Peyer's patch (tissue), 4 donors: ENCODE measurements at regions not wholly inside any gene's neighbourhood (a gene's known extent, or its start where the extent isn't known, plus 50 kb on each side); places are given as distances from the start of the nearest gene placed in this dataset.

Experiments
- DNase-seq, 3 donors: peaks; one replicate each; pipeline ENCODE4 v3.0.0-alpha.2; 2017 to 2019
- H3K27ac ChIP-seq, 4 donors: fragments of 200-600 bp; sonication (generic); one replicate each; pipeline ENCODE4 v1.5.1; 2016 to 2019
- H3K27me3 ChIP-seq, 2 donors: fragments of 200-600 bp; sonication (generic); one replicate each; pipeline ENCODE4 v1.5.1; 2019
- H3K36me3 ChIP-seq, 3 donors: fragments of 200-600 bp; sonication (generic); one replicate each; pipeline ENCODE4 v1.5.1; 2016 to 2019
- H3K4me1 ChIP-seq, 4 donors: fragments of 200-600 bp; sonication (generic); one replicate each; pipeline ENCODE4 v1.5.1; 2016 to 2019
- H3K4me3 ChIP-seq, 4 donors: fragments of 200-600 bp; sonication (generic); 1 replicate in 3 of 4; 2 replicates in 1 of 4; pipeline ENCODE4 v1.5.1; 2016 to 2019; ENCODE audit warnings: mild to moderate bottlenecking in 1 of 4
- H3K9me3 ChIP-seq, 4 donors: fragments of 200-600 bp; sonication (generic); one replicate each; pipeline ENCODE4 v1.5.1; 2016 to 2019; ENCODE audit warnings: mild to moderate bottlenecking in 1 of 4
- POLR2A ChIP-seq, 2 donors: fragments of 450-650 bp; IDR thresholded peaks; one replicate each; pipeline ENCODE4 v1.5.1; 2017; ENCODE audit warnings: antibody characterized with exemption in 2 of 2, mild to moderate bottlenecking in 2 of 2, moderate library complexity in 2 of 2
- TF ChIP-seq, protein P1 (sequence below), 6 experiments: fragments of 450-650 bp in 4 of 6; fragments of 200-600 bp in 2 of 6; sonication (generic) in 1 of 6; IDR thresholded peaks; one replicate each; pipeline ENCODE4 v1.5.1; 2017 to 2019; ENCODE audit warnings: antibody characterized with exemption in 6 of 6, mild to moderate bottlenecking in 3 of 6, moderate library complexity in 1 of 6

- Histone ChIP-seq H3K27ac (no peak overlapping the region), H3K36me3 (no peaks in the 10 kb centered on the region), H3K4me3 (no peak overlapping the region), H3K27me3 (no peaks in the 10 kb centered on the region), H3K9me3 (no peaks in the 10 kb centered on the region), H3K4me1 (no peaks in the 10 kb centered on the region)
- DNase-seq, result no peak
- no peak for TF ChIP-seq POLR2A (IDR thresholded peaks at IDR 0.05)
- TF ChIP-seq, protein P1, sequence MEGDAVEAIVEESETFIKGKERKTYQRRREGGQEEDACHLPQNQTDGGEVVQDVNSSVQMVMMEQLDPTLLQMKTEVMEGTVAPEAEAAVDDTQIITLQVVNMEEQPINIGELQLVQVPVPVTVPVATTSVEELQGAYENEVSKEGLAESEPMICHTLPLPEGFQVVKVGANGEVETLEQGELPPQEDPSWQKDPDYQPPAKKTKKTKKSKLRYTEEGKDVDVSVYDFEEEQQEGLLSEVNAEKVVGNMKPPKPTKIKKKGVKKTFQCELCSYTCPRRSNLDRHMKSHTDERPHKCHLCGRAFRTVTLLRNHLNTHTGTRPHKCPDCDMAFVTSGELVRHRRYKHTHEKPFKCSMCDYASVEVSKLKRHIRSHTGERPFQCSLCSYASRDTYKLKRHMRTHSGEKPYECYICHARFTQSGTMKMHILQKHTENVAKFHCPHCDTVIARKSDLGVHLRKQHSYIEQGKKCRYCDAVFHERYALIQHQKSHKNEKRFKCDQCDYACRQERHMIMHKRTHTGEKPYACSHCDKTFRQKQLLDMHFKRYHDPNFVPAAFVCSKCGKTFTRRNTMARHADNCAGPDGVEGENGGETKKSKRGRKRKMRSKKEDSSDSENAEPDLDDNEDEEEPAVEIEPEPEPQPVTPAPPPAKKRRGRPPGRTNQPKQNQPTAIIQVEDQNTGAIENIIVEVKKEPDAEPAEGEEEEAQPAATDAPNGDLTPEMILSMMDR (IDR thresholded peaks at IDR 0.05), result no peak
Measured at GRCh38 chr1:95431235-95431634, 197.2 kb downstream of the RWDD3 start.

DNA sequence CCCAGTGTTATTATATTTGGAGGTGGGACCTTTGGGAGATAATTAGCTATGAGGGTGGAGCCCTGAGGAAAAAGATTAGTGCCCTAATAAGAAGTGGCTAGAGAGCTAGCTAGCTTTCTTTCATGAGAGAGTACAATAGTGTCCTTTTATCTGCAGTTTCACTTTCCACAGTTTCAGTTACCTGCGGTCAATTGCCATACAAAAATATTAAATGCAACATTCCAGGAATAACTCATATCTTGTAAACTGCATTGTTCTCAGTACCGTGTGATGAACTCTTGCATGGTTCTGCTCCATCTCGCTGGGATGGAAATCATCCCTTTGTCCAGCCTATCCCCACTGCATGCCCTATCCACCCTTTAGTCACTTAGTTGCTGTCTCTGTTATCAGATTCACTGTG is 201.6 kb downstream of the RWDD3 start:
- Histone ChIP-seq H3K36me3 (no peaks in the 10 kb centered on the region), H3K4me3 (no peak overlapping the region), H3K4me1 (no peaks in the 10 kb centered on the region), H3K27ac (no peak overlapping the region), H3K27me3 (no peaks in the 10 kb centered on the region), H3K9me3 (no peaks in the 10 kb centered on the region)
- DNase-seq, result no peak
- no peak for TF ChIP-seq POLR2A (IDR thresholded peaks at IDR 0.05)

DNA sequence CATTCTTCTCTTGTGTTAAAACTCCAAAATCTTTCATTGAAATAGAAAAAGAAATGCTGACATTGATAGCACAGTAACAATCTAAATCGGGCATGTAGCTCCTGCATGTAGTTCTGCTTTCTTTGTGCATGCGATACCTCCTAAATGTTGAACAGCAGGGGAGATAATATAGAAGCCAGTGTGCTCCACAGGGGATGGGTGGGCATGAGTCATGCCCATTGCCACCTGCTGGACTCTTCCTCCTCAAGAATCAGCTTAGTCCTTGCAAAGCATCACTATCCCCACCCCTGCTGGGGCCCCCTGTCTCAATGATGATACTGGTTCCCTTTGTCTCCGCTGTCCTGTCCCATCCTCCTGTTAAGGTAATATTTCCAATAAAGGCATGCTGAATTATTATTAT is 203.0 kb downstream of the RWDD3 start:
- TF ChIP-seq, protein P1 (IDR thresholded peaks at IDR 0.05), result no peak
- no peak for TF ChIP-seq POLR2A (IDR thresholded peaks at IDR 0.05)
- Histone ChIP-seq H3K4me1 (no peaks in the 10 kb centered on the region), H3K4me3 (no peak overlapping the region), H3K27ac (no peak overlapping the region), H3K9me3 (no peaks in the 10 kb centered on the region), H3K36me3 (no peaks in the 10 kb centered on the region), H3K27me3 (no peaks in the 10 kb centered on the region)
- no peak for DNase-seq

DNA sequence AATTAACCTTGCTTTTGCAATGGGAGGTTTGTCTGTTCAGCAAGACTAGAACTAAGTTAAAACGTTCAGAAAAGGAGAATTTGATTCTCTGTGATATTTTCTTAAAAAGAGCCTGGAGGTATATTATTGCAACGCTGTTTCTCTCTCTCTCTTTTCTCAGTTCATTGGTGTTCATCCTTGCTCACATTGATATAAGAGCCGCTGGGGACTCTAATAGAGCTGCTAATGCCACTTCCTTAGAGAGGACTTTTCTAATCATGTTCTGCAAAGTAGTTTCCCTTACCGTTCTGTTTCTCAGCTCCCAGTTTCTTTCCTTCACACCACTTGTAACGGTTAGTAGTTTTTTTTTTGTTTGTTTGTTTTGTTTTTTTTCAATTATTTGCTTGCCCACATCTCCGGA is 203.8 kb downstream of the RWDD3 start:
- no peaks in the 10 kb centered on the region for H3K4me1 ChIP-seq
- no peaks in the 10 kb centered on the region for H3K9me3 ChIP-seq
- no peaks in the 10 kb centered on the region for H3K36me3 ChIP-seq
- H3K27ac ChIP-seq, result no peak overlapping the region
- TF ChIP-seq, protein P1 (IDR thresholded peaks at IDR 0.05), result no peak
- TF ChIP-seq POLR2A (IDR thresholded peaks at IDR 0.05), result no peak
- no peaks in the 10 kb centered on the region for H3K27me3 ChIP-seq
- DNase-seq, result no peak
- H3K4me3 ChIP-seq, result no peak overlapping the region

GRCh38 chr1:95438218-95438948 is 204.4 kb downstream of the RWDD3 start:
- Histone ChIP-seq H3K9me3 (no peaks in the 10 kb centered on the region), H3K4me1 (no peaks in the 10 kb centered on the region), H3K27ac (no peak overlapping the region), H3K36me3 (no peaks in the 10 kb centered on the region), H3K4me3 (no peak overlapping the region), H3K27me3 (no peaks in the 10 kb centered on the region)
- no peak for DNase-seq
- TF ChIP-seq, protein P1 (IDR thresholded peaks at IDR 0.05), result no peak
- TF ChIP-seq POLR2A (IDR thresholded peaks at IDR 0.05), result no peak

DNA sequence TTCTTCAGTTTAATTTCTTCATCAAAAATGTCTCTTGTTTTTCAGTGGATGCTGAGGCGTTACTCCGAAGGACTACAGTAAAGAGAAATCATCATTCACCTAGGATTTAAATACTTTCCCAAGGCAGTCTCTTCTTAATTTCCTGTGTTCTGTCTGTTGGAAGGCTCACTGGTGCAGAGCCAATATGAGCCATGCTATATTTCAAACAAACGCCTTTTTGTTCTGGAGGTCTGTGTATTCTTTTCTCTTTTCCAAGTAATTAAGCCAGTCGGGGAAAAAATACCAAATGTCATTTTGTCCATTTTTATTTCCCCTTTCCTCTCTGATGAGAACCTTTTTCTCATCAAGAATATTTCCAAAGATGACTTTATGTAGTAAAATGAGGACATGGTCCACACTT is 206.5 kb downstream of the RWDD3 start:
- Histone ChIP-seq H3K4me1 (no peaks in the 10 kb centered on the region), H3K36me3 (no peaks in the 10 kb centered on the region), H3K4me3 (no peak overlapping the region), H3K27me3 (no peaks in the 10 kb centered on the region), H3K9me3 (no peaks in the 10 kb centered on the region), H3K27ac (no peak overlapping the region)
- TF ChIP-seq, protein P1 (IDR thresholded peaks at IDR 0.05), result no peak
- TF ChIP-seq POLR2A (IDR thresholded peaks at IDR 0.05), result no peak
- no peak for DNase-seq
